HCEC 1CT (cell line): ENCODE measurements at regions not wholly inside any gene's neighbourhood (a gene's known extent, or its start where the extent isn't known, plus 50 kb on each side); places are given as distances from the start of the nearest gene placed in this dataset.
"Not testable (repeated sequence)": the region's sequence is repeated elsewhere in the genome, so short reads cannot be mapped to it uniquely, and the experiment has no call there.

Experiments
- DNase-seq: peaks from one replicate; pipeline ENCODE4 v3.0.0-alpha.2; 2017

DNA sequence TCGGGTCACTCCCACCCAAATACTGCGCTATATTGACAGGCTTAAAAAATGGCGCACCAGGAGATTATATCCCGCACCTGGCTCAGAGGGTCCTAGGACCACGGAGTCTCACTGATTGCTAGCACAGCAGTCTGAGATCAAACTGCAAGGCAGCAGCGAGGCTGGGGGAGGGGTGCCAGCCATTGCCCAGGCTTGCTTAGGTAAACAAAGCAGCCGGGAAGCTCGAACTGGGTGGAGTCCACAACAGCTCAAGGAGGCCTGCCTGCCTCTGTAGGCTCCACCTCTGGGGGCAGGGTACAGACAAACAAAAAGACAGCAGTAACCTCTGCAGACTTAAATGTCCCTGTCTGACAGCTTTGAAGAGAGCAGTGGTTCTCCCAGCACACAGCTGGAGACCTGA lies 2277.3 kb upstream of the ACO1 start:
- DNase-seq, result not testable (repeated sequence)

DNA sequence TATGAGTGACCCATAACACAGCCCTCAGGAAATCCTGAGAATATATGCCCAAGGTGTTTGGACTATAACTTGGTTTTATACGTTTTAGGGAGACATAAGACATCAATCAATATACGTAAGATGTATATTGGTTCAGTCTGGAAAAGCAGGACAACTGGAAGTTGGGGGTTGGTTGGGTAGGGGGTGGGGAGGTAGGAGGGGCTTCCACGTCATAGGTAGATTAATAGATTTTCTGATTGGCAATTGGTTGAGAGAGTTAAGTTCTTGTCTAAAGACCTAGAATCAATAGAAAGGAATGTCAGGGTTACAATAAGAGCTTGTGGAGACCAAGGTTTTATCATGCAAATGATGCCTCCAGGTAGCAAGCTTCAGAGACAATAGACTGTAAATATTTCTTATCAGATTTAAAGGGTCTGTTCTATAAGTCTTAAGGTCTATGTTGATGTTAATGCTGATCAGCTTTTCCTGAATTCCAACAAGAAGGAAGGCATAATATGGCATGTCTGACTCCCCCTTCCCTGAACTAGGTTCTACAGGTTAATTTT lies 2267.7 kb upstream of the ACO1 start:
- DNase-seq, result no peak

DNA sequence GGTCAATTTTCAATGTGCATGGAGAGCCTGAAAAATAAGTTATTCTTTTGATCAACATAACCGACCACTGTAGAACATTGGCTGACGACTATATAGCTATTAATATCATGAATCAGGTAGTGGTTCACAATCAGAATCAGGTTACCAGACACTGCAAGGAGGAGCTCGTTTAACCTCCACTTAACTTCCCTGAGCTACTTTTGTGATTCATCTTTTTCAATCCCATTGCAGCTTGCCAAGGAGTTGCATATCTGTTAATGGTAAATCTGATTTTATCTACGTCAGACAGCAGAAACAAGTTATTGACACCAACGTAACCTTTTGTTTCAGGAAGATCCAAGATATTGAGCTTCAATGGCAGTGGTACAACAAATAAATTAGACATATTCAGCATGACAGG lies 2263.8 kb upstream of the ACO1 start:
- no peak for DNase-seq

DNA sequence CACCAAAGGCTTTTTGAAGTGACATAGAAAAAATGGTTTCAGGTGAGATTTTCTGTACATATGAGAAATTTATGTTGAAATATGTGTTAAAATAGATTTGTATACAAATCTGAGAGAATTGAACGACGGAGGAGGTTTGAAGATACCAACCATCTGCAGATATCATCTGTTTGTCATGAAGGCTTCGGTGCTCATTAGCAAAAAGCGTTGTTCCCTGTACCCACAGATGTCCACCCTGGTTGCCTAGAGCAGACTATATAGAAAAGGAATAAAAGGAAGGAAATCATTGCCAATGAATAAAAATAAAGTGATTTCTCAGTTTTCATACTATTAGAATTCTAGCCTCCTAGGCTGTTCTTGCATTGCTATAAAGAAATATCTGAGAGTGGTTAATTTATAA lies 2262.8 kb upstream of the ACO1 start:
- no peak for DNase-seq

DNA sequence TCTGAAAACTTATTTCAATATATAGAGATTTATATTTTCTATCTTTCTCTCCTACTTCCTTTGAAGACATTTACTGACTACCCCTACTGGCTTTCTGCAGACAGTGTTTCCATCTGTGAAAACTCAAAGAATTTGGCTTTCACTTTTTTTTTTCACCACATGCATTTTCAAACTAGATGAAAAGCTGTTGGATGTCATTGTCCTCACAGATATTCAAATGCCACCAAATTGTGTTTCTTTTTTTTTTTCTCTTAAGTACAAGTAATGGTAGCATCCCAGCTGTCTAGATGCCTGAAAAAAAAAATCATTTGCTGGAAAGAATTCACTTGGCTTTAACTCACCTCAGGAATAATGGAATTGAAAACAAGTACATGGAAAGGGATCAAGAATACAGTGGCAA lies 2258.6 kb upstream of the ACO1 start:
- no peak for DNase-seq

DNA sequence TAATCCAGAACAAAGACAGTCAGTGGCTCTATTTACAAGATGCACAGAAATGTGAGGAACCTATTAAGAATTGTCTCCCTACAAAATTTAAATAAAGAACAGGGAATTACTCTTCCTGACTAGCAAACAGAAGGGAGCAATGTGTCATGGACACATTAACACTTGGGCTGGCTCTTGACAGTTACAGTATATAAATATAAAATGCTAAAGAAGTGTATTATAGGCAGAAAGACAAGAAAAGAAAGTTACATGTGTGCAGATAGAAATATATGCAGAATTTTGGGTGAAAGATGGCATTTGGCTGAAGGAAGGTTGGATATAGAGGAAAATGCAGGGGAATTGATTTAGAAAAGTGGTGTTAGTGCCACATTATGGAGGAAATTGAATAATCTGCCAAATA lies 2257.1 kb upstream of the ACO1 start:
- no peak for DNase-seq

DNA sequence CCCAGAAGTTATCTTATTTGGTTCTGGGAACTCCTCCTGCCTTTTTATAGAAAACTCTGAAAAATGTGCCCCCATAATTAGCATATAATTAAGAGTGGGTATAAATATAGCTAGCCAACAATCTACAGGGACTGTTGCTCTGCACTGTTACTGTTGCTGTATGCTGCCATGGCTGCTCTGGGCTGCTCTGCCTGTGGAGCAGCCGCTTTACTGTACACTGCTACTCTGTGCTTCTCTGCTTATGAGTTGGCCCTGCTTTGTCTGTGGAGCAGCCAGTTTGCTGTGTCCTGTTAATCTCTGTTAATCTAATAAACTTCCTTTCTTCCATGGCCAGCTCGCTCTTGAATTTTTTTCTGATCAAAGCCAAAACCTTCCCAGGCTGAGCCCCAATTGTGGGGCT lies 2244.0 kb upstream of the ACO1 start:
- DNase-seq, result no peak

DNA sequence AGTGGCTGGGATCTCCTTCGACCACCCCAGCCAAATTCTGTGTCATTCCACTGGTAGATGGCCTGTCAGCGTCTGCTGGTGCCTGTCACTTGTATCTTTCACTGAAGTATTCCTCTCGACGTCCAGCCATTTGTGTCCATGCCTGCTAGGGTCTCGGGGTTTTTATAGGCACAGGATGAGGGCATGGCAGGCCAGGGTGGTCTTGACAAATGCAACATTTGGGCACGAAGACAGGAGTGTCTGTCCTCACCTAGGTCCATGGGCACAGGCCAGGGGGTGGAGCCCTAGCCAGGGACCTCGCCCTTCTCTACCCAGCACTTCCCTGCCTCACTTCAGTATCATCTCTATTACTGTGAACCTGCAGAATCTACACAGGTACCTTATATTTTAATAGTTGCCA lies 2223.9 kb upstream of the ACO1 start:
- no peak for DNase-seq

DNA sequence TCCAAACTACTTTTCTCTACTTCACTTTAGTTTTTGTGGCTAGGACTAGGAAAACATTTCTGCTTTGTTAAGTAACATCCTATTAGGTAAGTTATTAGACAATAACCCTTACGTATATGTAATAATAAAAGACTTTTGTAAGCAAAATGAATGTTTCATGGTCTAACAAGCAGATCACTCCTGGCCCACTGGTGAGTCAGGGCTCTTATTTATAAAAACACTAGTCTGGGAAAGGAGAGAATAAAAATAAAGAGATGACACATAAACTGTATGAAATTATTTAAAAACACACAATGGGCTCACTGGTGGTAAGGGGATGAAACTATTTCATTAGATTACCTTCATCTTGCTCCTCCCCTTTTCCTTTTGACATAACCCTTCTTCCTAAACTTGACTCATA lies 2212.2 kb upstream of the ACO1 start:
- no peak for DNase-seq

DNA sequence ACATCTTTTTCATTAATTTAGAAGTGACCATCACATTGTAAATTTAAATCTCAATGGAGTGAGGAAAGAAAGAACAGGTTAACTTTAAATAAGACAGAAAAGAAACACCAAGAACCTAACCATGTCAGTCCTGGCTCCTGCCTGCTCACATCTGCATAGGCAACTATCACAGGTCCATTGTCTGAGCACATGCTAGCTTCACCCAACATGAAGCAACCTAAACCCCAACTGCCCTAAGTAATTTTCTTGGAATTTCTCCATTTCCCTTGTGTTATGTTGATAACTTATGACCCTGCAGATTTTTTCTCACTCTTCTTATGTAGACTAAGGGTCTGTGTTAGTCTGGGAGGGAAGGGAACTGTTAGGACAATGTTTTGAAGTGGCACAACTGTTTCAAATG lies 2205.8 kb upstream of the ACO1 start:
- DNase-seq, result no peak

DNA sequence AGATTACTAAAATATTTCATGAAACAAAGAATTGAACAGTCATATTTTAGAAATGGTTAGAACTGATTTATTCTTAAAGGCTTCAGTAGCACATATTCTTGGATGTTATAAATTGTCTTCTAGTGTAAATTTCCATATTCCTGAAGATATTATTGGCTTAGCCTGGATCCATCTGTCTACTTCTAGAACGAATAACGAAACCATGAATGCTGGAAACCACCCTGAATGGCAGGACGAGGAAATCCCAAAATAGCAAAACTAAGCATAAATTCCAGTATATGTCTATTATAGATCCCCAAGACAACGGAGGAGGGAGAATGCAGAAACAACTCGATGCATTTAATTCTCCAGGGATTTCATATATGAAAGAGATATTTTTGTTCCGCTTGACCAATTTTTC lies 2191.0 kb upstream of the ACO1 start:
- no peak for DNase-seq

DNA sequence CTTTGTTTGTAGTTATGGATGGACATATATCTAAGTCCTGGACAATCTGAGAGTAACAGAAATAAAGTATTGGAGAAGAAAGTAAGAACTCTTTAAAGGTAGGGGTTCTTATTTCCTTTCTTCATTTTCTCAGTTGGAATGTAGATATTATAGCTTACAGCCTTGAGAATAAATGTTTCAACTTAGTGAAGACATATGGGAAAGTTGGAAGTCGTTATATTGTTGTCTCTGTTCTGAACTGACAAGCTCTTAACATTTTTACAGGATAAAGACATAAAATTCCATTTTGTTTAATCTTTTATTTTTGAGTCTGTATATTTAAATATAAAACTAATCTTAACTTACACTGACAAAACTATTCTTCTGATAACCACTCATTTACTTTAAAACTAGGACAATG lies 2187.5 kb upstream of the ACO1 start:
- no peak for DNase-seq

DNA sequence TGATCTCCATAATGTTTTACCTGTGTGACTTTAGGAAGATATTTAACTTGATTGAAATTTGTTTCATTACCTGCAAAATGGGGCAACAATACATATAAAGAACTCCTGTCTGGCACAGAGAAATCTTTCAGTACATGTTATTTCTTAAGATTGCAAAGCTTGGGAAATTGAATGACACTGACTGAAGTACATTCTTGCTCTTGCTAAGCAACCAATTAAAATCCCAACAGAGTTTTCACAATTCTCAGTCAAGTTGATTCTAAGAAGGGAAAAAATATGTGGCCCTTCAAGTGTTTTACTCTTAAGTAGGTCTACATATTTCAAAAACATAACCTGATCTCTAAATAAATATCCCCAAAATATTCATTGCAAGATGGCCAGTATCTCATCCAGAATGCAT lies 2187.0 kb upstream of the ACO1 start:
- no peak for DNase-seq

DNA sequence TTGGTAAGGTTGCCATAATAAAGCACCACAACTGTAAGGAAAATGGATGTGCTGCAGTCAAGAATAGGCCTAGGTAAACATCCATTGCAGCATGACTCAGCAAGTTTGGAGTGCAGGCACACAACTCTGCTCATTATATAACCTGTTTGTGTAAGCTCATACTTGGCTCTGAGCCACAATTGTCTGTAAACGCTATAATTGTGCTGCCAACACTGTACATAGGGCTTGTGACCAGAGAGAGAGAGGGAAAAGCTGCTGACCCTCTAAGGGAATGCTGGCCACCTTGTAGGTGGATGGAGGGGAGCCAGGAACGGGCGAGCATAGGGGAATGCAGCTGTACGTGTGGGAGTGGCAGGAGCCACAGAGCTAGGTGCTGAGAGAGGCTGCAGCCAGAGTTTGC lies 2186.5 kb upstream of the ACO1 start:
- DNase-seq, result no peak

DNA sequence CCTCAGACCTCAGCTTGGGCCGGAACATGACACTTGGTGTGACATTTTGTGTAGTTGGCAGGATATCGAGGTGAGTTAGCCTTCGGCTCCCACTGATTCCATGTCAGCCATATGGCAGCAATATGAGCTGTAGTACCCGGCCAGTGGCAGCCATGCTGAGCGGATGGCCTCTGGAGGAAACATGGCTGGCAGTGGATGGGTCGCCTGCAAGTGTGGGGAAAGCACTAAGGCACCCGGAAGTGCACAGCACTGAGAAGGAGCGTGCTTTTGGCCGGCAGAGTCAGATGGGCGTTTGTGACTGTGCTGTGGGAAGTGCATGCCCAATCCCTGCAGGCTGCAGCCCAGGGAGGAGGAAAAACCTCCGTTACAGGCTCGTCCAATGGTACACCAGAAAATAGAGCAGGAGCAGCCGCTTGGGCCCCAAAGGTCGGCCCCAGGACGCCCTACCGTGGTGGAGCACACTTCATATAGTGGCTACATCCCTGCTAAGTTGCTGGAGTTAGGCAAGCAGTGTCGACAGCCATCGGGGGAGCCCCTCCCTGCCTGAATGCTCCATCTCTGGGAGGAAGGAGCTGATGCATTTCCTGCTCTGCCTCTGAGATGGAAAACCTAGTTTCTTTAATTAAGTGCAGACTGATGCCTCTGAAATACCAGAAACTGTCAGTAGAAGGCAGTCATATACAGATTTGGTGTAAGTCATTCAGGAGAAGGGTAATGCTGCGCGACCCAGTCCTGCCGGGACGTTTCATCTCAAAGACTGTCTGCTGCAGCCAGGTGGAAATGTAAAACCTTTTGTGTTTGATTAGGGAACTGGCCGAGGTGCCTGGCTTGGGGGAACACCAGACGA lies 2185.8 kb upstream of the ACO1 start:
- no peak for DNase-seq

DNA sequence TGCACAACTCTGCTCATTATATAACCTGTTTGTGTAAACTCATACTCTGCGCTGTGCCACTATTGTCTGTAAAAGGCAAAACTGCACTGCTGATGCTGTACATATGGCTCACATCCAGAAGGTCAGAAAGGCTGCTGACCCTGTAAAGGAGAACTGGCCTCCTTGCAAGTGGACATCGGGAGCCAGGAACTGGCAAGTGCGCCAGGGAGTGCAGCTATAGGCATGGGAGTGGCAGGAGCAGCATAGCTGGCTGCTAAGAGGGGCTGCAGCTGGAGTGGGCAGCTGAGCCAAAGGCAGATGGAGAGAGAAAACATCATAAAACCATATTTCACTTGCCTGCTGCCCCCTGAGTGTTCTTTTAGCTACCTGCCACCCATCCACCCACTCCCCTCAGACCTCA lies 2183.4 kb upstream of the ACO1 start:
- DNase-seq, result no peak

DNA sequence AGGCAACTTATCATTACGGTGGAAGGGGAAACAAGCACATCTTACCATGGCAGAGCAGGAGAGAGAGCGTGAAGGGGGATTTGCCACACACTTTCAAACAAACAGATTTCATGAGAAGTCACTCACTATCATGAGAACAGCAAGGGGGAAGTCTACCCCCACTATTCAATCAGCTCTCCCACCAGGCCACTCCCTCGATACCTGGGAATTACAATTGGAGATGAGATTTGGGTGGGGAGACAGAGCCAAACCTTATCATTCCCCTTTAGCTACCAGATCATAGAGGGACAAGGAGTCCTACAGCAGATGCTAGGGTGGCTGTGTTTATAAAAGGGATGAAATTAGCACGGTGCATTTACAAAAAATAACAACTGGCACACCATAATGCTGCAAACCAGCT lies 2149.4 kb upstream of the ACO1 start:
- no peak for DNase-seq

DNA sequence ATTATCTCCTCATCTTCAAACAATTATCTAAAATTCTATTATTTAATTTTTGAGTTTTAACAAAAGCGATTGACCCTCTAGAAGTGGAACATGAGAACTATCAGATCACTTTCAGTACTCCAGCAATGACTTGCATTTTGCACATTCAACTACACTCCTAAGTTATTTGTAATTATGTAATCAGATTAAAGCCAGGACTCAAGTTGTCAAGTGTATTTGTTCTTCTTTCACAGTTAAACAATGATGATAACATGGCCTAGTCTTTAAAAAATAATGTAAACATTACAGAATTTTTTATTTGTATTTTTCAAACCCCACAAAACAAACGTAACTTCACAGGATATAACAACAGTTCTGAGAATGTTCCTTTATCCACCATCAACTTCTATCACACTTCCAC lies 2148.9 kb upstream of the ACO1 start:
- DNase-seq, result no peak

DNA sequence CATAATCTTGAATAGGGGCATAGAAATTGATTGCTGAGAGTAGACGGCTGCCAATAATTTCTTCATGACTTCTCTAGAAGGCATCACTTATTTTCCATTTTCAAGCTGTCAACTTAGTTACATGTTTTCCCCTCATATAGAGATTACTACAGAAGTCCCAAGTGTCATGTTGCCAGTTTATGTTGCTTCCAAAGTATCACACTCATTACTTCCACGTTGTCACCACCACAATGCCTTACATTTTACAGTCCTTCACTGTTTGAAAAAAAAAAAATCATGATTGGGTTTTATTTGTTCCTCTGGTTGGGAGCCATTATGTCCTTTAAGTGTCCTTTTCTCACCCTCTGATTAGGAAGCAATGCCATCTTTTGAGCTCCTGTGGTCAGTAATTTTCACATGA lies 2144.6 kb upstream of the ACO1 start:
- no peak for DNase-seq

DNA sequence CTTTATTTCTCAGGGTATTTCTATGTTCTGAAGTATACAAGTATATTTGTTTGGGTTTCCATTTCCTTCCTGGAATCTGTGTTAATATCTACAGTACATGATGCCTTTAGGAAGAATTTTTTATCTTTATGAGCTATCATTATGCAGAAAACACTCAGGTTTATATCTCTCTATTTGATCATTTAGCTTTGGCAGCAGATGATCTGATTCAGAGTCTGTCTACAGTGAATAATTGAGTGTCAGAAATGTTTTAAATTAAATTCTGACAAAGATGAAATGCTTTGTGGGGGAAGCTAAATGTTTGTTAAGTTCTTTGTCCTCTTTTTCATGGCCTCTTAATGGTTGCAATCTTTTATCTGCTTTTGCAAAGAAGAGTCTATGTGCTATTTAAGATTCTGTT lies 2141.0 kb upstream of the ACO1 start:
- no peak for DNase-seq

DNA sequence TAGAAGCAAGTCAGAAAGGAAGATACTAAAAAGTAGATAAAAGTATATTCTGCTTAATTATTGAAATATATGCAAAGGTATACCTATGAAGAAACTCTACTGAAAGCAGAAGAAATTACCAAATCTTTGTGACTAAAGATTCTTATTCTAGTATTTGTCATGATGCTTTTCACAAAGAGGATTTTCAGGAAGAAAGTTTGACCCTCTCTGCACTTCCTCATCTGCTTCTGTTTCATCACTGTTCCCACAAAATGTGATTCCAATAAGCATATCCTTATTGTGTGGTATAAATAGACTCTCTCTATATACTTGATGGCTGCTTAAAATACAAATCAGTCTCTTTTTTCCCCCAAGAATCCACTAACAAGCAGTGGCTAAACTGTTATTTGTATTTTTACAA lies 2139.6 kb upstream of the ACO1 start:
- DNase-seq, result no peak

DNA sequence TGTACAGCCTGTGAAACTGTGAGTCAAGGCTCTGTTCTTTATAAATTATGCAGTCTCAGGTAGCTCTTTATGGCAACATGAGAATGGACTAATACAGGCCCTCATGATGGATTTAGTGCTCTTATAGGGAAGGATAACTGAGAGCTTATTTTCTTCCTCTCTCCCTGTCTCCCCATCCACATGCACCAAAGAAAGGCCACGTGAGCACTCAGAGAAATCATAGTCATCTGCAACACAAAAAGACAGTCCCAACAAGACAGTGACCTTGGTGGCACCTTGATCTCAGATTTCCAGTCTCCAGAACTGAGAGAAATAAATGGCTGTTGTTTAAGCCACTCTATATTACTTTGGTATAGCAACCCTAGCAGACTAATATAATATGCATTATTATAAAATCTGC lies 2133.6 kb upstream of the ACO1 start:
- no peak for DNase-seq

DNA sequence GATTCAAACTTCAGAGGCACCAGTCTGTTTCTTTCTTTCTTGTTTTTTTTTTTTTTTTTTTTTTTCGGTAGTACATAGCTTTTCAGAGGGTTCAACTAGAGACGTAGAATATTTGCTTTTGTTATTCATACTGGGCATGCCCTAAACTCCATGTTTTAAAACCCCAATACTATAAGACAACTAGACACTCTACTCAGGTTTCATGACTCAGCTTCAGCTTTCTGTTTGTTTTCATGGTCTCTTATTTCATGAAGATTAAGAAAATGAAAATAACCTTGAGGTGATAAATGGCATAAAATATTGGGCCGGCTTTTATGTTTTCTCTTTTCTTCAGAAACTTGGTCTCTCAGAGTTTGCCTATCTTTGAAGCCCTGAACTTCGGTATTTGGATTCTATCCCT lies 2126.3 kb upstream of the ACO1 start:
- DNase-seq, result no peak

DNA sequence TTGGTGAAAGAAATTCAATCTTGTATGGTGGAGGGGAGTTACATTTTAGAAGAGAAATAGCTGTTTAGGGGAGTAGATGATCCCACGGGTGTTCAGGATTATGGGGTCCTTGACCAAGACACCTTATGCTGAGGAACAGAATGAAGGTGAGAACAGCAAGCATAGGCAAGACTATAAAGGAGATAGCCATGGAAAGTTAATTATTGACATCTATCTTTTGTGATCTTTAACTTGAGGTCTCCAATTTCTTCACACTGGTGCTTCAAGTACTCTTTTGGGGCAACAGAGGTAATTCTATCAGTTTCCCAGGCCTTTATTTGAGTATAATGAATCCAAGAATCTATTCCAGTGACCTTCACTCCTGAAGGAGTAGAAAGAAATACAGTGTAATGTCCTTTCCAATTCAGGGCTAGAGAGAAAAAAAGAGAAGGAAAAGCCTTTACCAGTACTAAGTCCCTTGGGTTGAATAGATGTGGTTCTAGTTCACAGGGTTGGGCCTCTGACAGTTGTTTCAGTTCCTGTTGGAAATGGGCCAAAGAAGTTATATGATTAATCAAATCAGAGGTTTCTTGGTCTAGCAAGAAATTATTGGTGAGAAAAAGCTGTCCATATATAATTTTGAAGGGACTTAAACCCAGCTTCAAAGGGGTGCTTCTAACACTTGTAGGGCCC lies 2104.1 kb upstream of the ACO1 start:
- DNase-seq, result no peak

DNA sequence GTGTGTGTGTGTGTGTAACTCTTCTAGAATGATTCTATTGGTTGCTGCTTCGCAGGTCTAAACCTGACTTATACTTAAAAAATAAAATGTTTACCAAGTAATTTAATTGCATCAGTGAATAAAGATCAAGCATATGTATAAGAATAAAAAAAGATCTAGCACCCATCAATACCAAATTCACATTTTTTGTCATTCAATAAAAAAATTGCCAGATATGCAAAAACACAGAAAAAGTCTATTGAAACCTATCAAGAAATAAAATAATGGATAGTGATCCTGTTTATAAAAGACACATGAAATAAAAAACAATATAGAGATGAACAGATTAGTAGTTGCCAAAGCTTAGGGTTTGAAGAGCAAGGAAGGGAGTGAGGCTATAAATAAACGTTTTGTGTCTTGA lies 2095.0 kb upstream of the ACO1 start:
- DNase-seq, result no peak
